ENCODE measurements at regions not wholly inside any gene's neighbourhood (a gene's known extent, or its start where the extent isn't known, plus 50 kb on each side); places are given as distances from the start of the nearest gene placed in this dataset.

DNA sequence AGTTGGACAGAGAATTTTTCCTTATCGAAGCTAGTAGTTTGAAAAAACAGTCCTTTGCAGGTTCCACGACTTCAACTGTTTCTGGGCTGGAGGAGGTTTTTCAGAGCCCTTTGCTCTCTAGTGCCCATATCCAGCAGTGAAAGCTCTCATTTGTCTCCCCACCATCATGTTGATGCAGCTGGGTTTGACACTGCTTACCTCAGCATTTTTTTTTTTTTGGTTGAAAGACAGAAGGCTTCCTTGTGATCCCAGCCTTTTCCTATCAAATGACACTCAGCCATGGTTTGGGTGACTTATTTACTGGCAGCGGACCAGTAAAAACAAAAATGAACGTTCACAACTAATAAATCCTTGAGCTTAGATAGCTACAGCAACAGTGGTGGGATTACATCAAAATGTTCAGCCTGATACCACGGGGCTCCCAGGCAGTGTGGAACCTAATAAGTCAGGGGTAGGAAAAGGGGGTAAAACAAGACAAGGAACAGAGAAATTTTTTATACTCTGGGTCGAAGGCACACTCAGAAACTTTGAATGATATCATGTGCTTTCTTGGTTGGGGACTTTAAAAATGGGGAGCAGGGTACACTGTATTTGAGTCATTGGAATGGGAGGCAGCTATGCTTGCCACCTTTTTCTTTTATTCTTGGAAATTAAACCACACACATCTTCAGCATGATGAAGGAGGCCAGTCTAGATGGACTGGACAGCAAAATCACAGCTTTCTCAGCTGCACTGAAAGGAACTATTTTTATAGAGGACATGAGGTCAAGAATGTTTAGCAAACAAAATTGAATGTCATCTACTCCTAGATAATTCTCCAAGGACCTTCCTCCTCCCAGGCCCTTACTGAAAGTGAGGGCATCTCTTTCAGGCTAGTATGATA lies 308.9 kb upstream of the MPDZ start:
- TF ChIP-seq, protein P1, sequence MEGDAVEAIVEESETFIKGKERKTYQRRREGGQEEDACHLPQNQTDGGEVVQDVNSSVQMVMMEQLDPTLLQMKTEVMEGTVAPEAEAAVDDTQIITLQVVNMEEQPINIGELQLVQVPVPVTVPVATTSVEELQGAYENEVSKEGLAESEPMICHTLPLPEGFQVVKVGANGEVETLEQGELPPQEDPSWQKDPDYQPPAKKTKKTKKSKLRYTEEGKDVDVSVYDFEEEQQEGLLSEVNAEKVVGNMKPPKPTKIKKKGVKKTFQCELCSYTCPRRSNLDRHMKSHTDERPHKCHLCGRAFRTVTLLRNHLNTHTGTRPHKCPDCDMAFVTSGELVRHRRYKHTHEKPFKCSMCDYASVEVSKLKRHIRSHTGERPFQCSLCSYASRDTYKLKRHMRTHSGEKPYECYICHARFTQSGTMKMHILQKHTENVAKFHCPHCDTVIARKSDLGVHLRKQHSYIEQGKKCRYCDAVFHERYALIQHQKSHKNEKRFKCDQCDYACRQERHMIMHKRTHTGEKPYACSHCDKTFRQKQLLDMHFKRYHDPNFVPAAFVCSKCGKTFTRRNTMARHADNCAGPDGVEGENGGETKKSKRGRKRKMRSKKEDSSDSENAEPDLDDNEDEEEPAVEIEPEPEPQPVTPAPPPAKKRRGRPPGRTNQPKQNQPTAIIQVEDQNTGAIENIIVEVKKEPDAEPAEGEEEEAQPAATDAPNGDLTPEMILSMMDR (conservative IDR thresholded peaks at IDR 0.05; ENCODE audit: low read depth, low read length): no peak
- H3K4me3 ChIP-seq (ENCODE audit: low read length): no peak overlapping the region
- DNase-seq (ENCODE audit: low read depth): no peak

DNA sequence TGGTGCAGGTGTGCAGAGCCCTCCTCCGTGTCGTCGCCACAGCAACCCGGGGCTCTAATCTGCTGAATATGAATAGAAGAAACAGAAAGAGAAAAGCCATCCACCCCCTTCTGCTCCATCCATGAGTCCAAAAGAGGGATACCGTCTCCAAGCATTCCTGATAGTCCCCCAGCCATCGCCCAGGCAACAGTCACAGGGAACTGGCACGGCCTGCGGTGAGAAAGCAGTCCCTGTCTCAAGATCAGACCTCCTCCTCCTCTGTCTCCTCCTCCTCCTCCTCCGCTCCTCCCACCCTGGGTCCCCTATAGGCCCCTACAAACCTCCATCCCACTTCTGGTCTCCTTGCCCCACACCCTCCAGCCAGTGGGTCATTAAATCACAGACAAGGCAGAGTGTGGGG lies 308.1 kb upstream of the MPDZ start:
- TF ChIP-seq, protein P1 (conservative IDR thresholded peaks at IDR 0.05; ENCODE audit: low read depth, low read length): no peak
- no peak overlapping the region for H3K4me3 ChIP-seq (ENCODE audit: low read length)
- DNase-seq (ENCODE audit: low read depth): no peak

DNA sequence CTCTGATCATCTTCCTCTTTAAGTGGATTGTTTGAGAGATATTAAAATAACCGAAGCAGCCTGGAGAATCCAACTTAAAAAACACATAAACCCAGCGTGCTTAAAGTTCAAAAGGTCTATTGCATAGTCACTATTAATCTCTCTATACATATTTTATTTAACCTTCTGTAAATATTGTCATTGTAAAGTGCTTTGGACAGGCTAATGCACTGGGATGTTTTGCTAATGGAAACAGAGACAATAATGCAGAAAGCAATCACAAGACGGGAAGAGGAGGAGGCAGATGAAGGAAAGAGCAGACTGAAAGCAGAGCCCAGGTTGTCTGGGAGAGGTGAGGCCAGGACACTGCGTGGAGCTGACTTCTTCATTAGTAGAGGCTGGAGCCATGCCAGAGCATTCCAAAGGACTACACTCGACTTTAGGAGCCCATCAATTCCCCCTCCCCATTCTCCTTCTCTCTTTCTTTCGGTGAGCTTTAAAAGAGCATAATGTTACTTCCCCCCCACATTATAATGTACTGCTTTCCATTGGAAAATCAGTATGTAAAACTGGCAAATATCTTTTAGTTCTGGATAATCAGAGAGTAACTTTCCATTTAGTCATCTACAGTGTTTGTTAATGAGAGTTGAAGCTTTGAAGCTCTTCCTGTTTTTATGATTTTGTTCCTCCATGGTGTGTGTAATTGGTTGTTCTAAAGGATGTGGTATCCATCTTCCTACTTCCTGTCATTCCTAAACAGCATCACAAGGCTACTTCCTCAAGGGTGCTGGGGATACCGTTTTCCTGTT lies 307.3 kb upstream of the MPDZ start:
- H3K4me3 ChIP-seq (ENCODE audit: low read length): no peak overlapping the region
- DNase-seq (ENCODE audit: low read depth): no peak
- TF ChIP-seq, protein P1 (conservative IDR thresholded peaks at IDR 0.05; ENCODE audit: low read depth, low read length): no peak

DNA sequence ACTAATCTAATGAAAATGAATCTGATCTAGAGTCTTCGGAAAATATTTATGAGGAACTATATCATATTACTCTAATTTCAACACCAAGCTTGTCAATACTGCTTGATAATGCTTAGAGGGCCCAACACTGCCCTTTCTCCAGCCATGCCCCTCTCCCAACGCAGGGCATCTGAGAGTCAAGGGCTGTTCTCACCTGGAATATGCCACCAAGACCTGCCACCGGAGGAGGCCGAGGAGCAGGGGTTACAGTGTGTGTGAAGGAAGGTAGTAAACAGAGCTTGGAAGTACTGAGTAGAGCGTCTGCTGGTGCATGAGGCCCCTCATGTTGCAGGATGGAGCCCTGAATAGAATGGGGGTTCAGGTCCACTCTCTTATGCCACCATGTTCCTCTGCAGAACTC lies 301.3 kb upstream of the MPDZ start:
- no peak for DNase-seq (ENCODE audit: low read depth)
- no peak overlapping the region for H3K4me3 ChIP-seq (ENCODE audit: low read length)
- TF ChIP-seq, protein P1 (conservative IDR thresholded peaks at IDR 0.05; ENCODE audit: low read depth, low read length): no peak

DNA sequence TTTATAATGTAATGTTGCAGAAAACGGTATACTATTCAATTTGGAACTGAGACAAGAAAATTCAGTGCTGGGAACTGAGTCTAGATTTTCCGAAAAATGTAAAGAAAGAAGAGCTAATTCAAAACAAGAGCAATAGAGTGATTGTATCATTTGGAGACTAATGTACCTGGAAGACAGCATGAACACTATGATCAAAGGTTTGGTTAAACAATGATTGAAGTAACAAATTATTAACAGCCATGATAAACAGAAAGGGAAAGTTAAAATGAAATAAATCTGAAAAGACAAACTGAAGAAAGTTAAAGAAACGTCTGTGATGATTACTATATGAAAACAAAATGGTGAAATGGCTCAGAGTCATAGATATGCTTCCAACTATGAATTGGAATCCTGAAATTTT lies 300.6 kb upstream of the MPDZ start:
- TF ChIP-seq, protein P1 (conservative IDR thresholded peaks at IDR 0.05; ENCODE audit: low read depth, low read length): no peak
- no peak overlapping the region for H3K4me3 ChIP-seq (ENCODE audit: low read length)
- no peak for DNase-seq (ENCODE audit: low read depth)

DNA sequence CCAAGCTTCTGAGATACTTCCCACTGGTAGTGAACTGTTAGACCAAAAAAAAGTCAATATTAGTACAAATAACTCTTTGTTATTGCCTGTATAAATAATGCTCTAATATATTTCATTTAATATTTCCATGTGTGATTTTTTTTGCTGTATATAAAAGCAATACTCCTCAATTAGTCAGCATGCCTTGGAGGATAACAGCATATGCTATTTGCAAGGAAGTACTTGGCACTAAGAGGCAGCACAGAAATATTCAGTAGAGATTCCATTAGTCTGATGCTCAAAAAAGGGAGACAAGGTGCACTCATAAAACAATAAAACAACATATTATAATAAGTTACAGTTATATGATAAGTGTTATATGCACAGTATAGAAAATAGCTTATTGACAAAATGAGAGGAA lies 296.6 kb upstream of the MPDZ start:
- H3K4me3 ChIP-seq (ENCODE audit: low read length): no peak overlapping the region
- no peak for DNase-seq (ENCODE audit: low read depth)
- TF ChIP-seq, protein P1 (conservative IDR thresholded peaks at IDR 0.05; ENCODE audit: low read depth, low read length): no peak
